ENCODE measurements at regions not wholly inside any gene's neighbourhood (a gene's known extent, or its start where the extent isn't known, plus 50 kb on each side); places are given as distances from the start of the nearest gene placed in this dataset.

- TF ChIP-seq, protein P1, sequence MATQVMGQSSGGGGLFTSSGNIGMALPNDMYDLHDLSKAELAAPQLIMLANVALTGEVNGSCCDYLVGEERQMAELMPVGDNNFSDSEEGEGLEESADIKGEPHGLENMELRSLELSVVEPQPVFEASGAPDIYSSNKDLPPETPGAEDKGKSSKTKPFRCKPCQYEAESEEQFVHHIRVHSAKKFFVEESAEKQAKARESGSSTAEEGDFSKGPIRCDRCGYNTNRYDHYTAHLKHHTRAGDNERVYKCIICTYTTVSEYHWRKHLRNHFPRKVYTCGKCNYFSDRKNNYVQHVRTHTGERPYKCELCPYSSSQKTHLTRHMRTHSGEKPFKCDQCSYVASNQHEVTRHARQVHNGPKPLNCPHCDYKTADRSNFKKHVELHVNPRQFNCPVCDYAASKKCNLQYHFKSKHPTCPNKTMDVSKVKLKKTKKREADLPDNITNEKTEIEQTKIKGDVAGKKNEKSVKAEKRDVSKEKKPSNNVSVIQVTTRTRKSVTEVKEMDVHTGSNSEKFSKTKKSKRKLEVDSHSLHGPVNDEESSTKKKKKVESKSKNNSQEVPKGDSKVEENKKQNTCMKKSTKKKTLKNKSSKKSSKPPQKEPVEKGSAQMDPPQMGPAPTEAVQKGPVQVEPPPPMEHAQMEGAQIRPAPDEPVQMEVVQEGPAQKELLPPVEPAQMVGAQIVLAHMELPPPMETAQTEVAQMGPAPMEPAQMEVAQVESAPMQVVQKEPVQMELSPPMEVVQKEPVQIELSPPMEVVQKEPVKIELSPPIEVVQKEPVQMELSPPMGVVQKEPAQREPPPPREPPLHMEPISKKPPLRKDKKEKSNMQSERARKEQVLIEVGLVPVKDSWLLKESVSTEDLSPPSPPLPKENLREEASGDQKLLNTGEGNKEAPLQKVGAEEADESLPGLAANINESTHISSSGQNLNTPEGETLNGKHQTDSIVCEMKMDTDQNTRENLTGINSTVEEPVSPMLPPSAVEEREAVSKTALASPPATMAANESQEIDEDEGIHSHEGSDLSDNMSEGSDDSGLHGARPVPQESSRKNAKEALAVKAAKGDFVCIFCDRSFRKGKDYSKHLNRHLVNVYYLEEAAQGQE (IDR thresholded peaks at IDR 0.05; ENCODE audit: unreplicated experiment), result no peak
- TF ChIP-seq STAT1 (IDR thresholded peaks at IDR 0.05; ENCODE audit: unreplicated experiment), result no peak
- TF ChIP-seq POLR2AphosphoS5 (IDR thresholded peaks at IDR 0.05; ENCODE audit: low read depth), result no peak
Observed at GRCh38 chr16:73163238-73163815, 115.4 kb upstream of the ZFHX3 start (continued).

DNA sequence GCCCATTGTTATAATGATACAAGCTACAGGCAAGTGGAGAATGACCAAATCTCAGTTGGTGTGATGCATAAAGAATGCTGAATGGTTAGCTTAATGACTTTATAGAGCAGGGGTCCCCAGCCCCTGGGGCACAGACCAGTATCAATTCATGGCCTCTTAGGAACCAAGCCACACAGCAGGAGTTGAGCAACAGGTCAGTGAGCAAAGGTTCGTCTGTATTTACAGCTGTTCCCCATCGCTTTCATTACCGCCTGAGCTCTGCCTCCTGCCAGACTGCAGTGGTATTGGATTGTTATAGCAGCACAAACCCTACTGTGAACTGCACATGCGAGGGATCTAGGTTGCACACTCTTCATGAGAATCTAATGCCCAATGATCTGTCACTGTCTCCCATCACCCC, 114.0 kb upstream of the ZFHX3 start:
- no peak overlapping the region for H3K4me3 ChIP-seq
- Mint-ChIP-seq H3K9me3 (no peaks in the 10 kb centered on the region), H3K27ac (no peak overlapping the region), H3K4me3 (no peak overlapping the region), H3K36me3 (ENCODE audit: low read depth) (no peaks in the 10 kb centered on the region), H3K27me3 (ENCODE audit: insufficient read depth, low read depth, poor library complexity) (peaks cover 2% of the 10 kb centered on the region), H3K4me1 (peaks cover 8% of the 10 kb centered on the region; the same call in 2 of the 3 replicates)
- ATAC-seq, result no peak
- no peak for DNase-seq (ENCODE audit: low spot score)
- no peak overlapping the region for H3K27ac ChIP-seq (ENCODE audit: low read depth)
- H3K36me3 ChIP-seq (ENCODE audit: insufficient read depth), result no peaks in the 10 kb centered on the region
- no peaks in the 10 kb centered on the region for H3K79me2 ChIP-seq (replicated peaks; ENCODE audit: insufficient read depth)
- H2AFZ ChIP-seq, result no peak overlapping the region
- H3F3A ChIP-seq (replicated peaks; ENCODE audit: low read depth), result no peaks in the 10 kb centered on the region
- no peak overlapping the region for H3K4me2 ChIP-seq
- no peak for TF ChIP-seq STAT1 (IDR thresholded peaks at IDR 0.05; ENCODE audit: unreplicated experiment)
- no peak for TF ChIP-seq ZNF462 (CRISPR knock-in tag; IDR thresholded peaks at IDR 0.05)
- no peaks in the 10 kb centered on the region for H3K9me2 ChIP-seq (ENCODE audit: insufficient read depth)
- H3K27me3 ChIP-seq (ENCODE audit: insufficient read depth), result no peaks in the 10 kb centered on the region
- H4K20me1 ChIP-seq (replicated peaks; ENCODE audit: insufficient read depth), result no peaks in the 10 kb centered on the region
- peaks cover 6% of the 10 kb centered on the region; the same call in 1 of the 2 replicates for H3K4me1 ChIP-seq (ENCODE audit: insufficient read depth)
